HepG2 (cell line): ENCODE measurements at regions not wholly inside any gene's neighbourhood (a gene's known extent, or its start where the extent isn't known, plus 50 kb on each side); places are given as distances from the start of the nearest gene placed in this dataset.

Experiments used
- ATAC-seq: fragments of 200-7000 bp; cut with Tn5 transposase; 3 replicates; pipeline ENCODE4 v1.9.1; 2020; ENCODE audit warnings: mild to moderate bottlenecking, moderate library complexity
- BruUV-seq: library from RNA; stranded (reverse); fragments of 400-500 nt; replicated peaks from 2 replicates; lab custom pipeline; 2021; lab: Mats Ljungman, UMichigan
- CTCF ChIA-PET: fragments of 300-600 bp; formaldehyde crosslinking; extraction: SDS; loops from one replicate; lab custom pipeline; 2021; ENCODE audit warnings: low total read pairs, inconsistent platforms, low intra/inter-chr PET ratio; lab: Yijun Ruan, JAX
- POLR2A ChIA-PET: fragments of 350-600 bp; sonication (Branson Sonifier 250); formaldehyde crosslinking; loops from one replicate; lab custom pipeline; 2020; ENCODE audit warnings: antibody characterized with exemption, inconsistent platforms; lab: Yijun Ruan, JAX
- DNase-seq: peaks from one replicate; pipeline ENCODE4 v3.0.0-alpha.2; 2015; ENCODE audit warnings: low spot score
- FAIRE-seq: peaks from 3 replicates; lab custom pipeline; 2011; peaks lifted over from hg19 to GRCh38; lab: Jason Lieb, UNC
- H2AFZ ChIP-seq: one replicate; pipeline ENCODE4 v1.6.1; 2011; ENCODE audit warnings: low read length, inconsistent platforms
- H3K27ac ChIP-seq: fragments of 300-600 bp; 3 replicates; pipeline ENCODE4 v1.8.0; 2011; ENCODE audit warnings: mixed run types, mild to moderate bottlenecking, mixed read lengths, low read length, inconsistent platforms; ENCODE audit not compliant: insufficient read depth; ENCODE audit errors: extremely low read length
- H3K27me3 ChIP-seq, 2 experiments: fragments of 200-600 bp in 1 of 2; 2 replicates in 1 of 2; 3 replicates in 1 of 2; pipeline versions ENCODE4 v1.6.0 to v1.8.0; 2011; ENCODE audit warnings: low read length in 2 of 2, mild to moderate bottlenecking in 2 of 2, moderate library complexity in 2 of 2, inconsistent platforms in 1 of 2; ENCODE audit not compliant: insufficient read depth in 2 of 2, control insufficient read depth in 1 of 2
- H3K36me3 ChIP-seq, 2 experiments: fragments of 200-600 bp in 1 of 2; replicated peaks in 1 of 2; 2 replicates in 1 of 2; 3 replicates in 1 of 2; pipeline versions ENCODE4 v1.5.1 to v1.8.0; 2011; ENCODE audit warnings: low read length in 2 of 2, inconsistent platforms in 1 of 2; ENCODE audit not compliant: insufficient read depth in 2 of 2, control insufficient read depth in 1 of 2
- H3K4me1 ChIP-seq: 2 replicates; pipeline ENCODE4 v1.5.1; 2012; ENCODE audit warnings: low read length, inconsistent platforms; ENCODE audit not compliant: insufficient read depth
- H3K4me2 ChIP-seq: 2 replicates; pipeline ENCODE4 v1.6.0; 2011; ENCODE audit warnings: low read depth, low read length, inconsistent platforms
- H3K4me3 ChIP-seq, 3 experiments: fragments of 200-600 bp in 1 of 3; sonication (generic), shearing (Covaris generic) in 1 of 3; replicated peaks in 1 of 3; 2 replicates each; pipeline ENCODE4 v1.5.1; 2011 to 2016; ENCODE audit warnings: low read length in 3 of 3, inconsistent platforms in 2 of 3, low read depth in 2 of 3, mild to moderate bottlenecking in 2 of 3, control low read depth in 1 of 3, mixed read lengths in 1 of 3; ENCODE audit not compliant: insufficient read depth in 1 of 3
- H3K79me2 ChIP-seq: one replicate; pipeline ENCODE4 v1.6.1; 2011; ENCODE audit warnings: low read length, inconsistent platforms; ENCODE audit not compliant: insufficient read depth
- H3K9ac ChIP-seq: 2 replicates; pipeline ENCODE4 v1.6.0; 2011; ENCODE audit warnings: mild to moderate bottlenecking, low read depth, low read length, inconsistent platforms; ENCODE audit not compliant: insufficient read depth
- H3K9me3 ChIP-seq: 2 replicates; pipeline ENCODE4 v1.5.1; 2012; ENCODE audit warnings: mild to moderate bottlenecking, low read length
- H4K20me1 ChIP-seq: 2 replicates; pipeline ENCODE4 v1.6.0; 2011; ENCODE audit warnings: inconsistent platforms, mild to moderate bottlenecking, low read length, moderate library complexity; ENCODE audit not compliant: insufficient read depth
- CCDC6 ChIP-seq: sonication (generic); formaldehyde crosslinking; IDR thresholded peaks from 2 replicates; pipeline ENCODE4 v1.8.1; 2022; ENCODE audit warnings: mild to moderate bottlenecking, missing genetic modification reagents, moderate library complexity
- CREB1 ChIP-seq, 2 experiments: fragments of 450-650 bp in 1 of 2; IDR thresholded peaks; 2 replicates each; pipeline ENCODE4 v1.6.1; 2016 to 2017; ENCODE audit warnings: control low read depth in 1 of 2, mild to moderate bottlenecking in 1 of 2, missing compliant biosample characterization in 1 of 2, missing genetic modification characterization in 1 of 2
- GFI1 ChIP-seq: sonication (generic); formaldehyde crosslinking; IDR thresholded peaks from 2 replicates; pipeline ENCODE4 v1.5.0; 2020; ENCODE audit warnings: missing genetic modification reagents, mild to moderate bottlenecking, borderline replicate concordance
- HDAC1 ChIP-seq: sonication (generic); formaldehyde crosslinking; IDR thresholded peaks from 2 replicates; pipeline ENCODE4 v1.5.1; 2020; ENCODE audit warnings: mild to moderate bottlenecking, missing genetic modification reagents
- RFX1 ChIP-seq: fragments of 450-650 bp; IDR thresholded peaks from 2 replicates; pipeline ENCODE4 v1.6.1; 2017
- RFX3 ChIP-seq: IDR thresholded peaks from 2 replicates; pipeline ENCODE4 v1.6.1; 2016; ENCODE audit warnings: missing biosample characterization, missing genetic modification reagents
- SMARCC2 ChIP-seq: fragments of 450-650 bp; IDR thresholded peaks from 2 replicates; pipeline ENCODE4 v1.6.1; 2017; ENCODE audit warnings: antibody characterized with exemption, mild to moderate bottlenecking
- SP1 ChIP-seq, 2 experiments: fragments of 450-650 bp in 1 of 2; sonication (generic) in 1 of 2; formaldehyde crosslinking in 1 of 2; IDR thresholded peaks; 2 replicates each; pipeline versions ENCODE4 v1.4.0 to v1.6.1; 2016 to 2020; ENCODE audit warnings: missing genetic modification reagents in 1 of 2
- SYNCRIP ChIP-seq: fragments of 200-400 bp; formaldehyde crosslinking; IDR thresholded peaks from 2 replicates; pipeline ENCODE4 v1.6.1; 2018; ENCODE audit warnings: mild to moderate bottlenecking, low read depth, low read length; ENCODE audit not compliant: insufficient read depth
- ZBTB25 ChIP-seq: IDR thresholded peaks from 2 replicates; pipeline ENCODE4 v1.6.1; 2018; ENCODE audit warnings: missing genetic modification reagents
- ZNF282 ChIP-seq: fragments of 450-650 bp; IDR thresholded peaks from 2 replicates; pipeline ENCODE4 v1.6.1; 2018; ENCODE audit not compliant: partially characterized antibody
- WGBS: methylation state at CpG from one replicate; pipeline ENCODE4 v1.1.6; 2017; ENCODE audit warnings: low lambda C conversion rate; 5-methylcytosine and 5-hydroxymethylcytosine counted together
- in situ Hi-C: cut with HindIII; loops from 2 replicates; pipeline ENCODE4 v1.10.0; 2017; ENCODE audit warnings: low pct_unique_long_range_greater_than_20kb; ENCODE audit not compliant: extremely low pct_ligation_motif_present
- intact Hi-C: fragments of 100-400 bp; cut with micrococcal nuclease; formaldehyde crosslinking; loops from one replicate; pipeline ENCODE4 v1.10.0; 2022; ENCODE audit not compliant: unreplicated experiment
- TF ChIP-seq, protein P1 (sequence below): sonication (generic); formaldehyde crosslinking; IDR thresholded peaks from 2 replicates; pipeline ENCODE4 v1.4.0; 2020; ENCODE audit warnings: missing genetic modification reagents

GRCh38 chr5:74319076-74319475, 321.5 kb downstream of the ENC1 start:
- no peaks in the 10 kb centered on the region for H3K36me3 ChIP-seq
- no peak overlapping the region for H3K4me3 ChIP-seq
- intact Hi-C loops: loop anchor here (1.0 kb wide), 1 partner anchor 23 kb away; no protein-coding TSS in a partner anchor
- TF ChIP-seq, protein P1, sequence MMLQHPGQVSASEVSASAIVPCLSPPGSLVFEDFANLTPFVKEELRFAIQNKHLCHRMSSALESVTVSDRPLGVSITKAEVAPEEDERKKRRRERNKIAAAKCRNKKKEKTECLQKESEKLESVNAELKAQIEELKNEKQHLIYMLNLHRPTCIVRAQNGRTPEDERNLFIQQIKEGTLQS (CRISPR knock-in tag): no peak
- TF ChIP-seq CREB1 (IDR thresholded peaks at IDR 0.05) (peak; percentile 92), CREB1 (CRISPR knock-in tag; IDR thresholded peaks at IDR 0.05) (no peak), SP1 (IDR thresholded peaks at IDR 0.05) (no peak), SP1 (CRISPR knock-in tag; IDR thresholded peaks at IDR 0.05) (no peak), SYNCRIP (no peak), SMARCC2 (no peak), ZNF282 (no peak), HDAC1 (no peak), GFI1 (CRISPR knock-in tag) (no peak)
- no peak for DNase-seq
- no peak for FAIRE-seq
- no peaks in the 10 kb centered on the region for H4K20me1 ChIP-seq
- H2AFZ ChIP-seq: no peak overlapping the region
- no peak overlapping the region for H3K27ac ChIP-seq
- H3K4me2 ChIP-seq: no peak overlapping the region
- no peak overlapping the region for H3K9ac ChIP-seq
- H3K4me1 ChIP-seq: no peaks in the 10 kb centered on the region
- 29% methylated on average over 3 of the region's 3 CpGs for WGBS
- H3K27me3 ChIP-seq: peaks cover 2 to 14% of the 10 kb centered on the region in 2 experiments; a peak in 4 of 5 replicates
- in situ Hi-C loops: no loop called here
- H3K9me3 ChIP-seq: no peaks in the 10 kb centered on the region
- H3K79me2 ChIP-seq: no peaks in the 10 kb centered on the region
- CTCF ChIA-PET: no interaction called here
- no peak for ATAC-seq
- BruUV-seq: no TSS peak
- POLR2A ChIA-PET: no interaction called here

DNA sequence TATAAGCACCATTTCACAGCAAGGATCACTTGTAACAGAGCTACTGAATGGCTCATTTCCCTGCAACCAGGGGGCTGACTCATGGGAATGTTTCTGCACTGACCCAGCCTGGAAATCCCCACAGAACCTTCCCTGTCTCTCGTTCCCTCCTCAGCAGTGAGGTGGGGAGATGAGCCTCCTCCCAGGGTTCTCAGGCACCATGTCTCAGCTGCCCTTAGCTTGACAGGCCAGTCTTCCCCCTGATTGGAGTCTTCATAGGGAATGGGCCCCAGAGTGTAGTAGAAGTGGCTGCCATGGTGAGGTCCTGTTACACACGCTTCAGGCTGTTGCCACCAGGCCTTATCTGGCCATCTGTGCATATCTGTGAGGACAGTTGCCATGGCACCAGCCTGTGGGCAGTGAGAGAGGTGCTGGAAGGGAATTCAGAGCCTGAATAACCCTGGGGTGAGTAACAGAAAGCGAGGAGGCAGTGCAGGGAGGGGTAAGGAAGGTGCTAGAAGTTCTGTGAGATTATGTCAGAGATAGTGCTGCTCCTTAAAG, 324.4 kb downstream of the ENC1 start:
- no peaks in the 10 kb centered on the region for H3K9me3 ChIP-seq
- in situ Hi-C loops (no loop called here), intact Hi-C loops (no loop called here)
- no peak overlapping the region for H2AFZ ChIP-seq
- no TSS peak for BruUV-seq
- H3K27ac ChIP-seq: no peak overlapping the region
- no peak overlapping the region for H3K4me3 ChIP-seq
- ATAC-seq: peak; percentile 65
- CTCF ChIA-PET: no interaction called here
- H4K20me1 ChIP-seq: no peaks in the 10 kb centered on the region
- WGBS: 0% methylated on average over 3 of the region's 3 CpGs
- TF ChIP-seq CCDC6 (no peak), ZBTB25 (CRISPR knock-in tag) (no peak), RFX1 (peak; percentile 55; the same call in 1 of the 2 replicates), RFX3 (CRISPR knock-in tag) (peak; percentile 35; the same call in 1 of the 2 replicates)
- TF ChIP-seq, all 625 proteins: peak for 2
- FAIRE-seq (no peak), DNase-seq (peak; percentile 15)
- Histone ChIP-seq H3K4me2 (no peak overlapping the region), H3K79me2 (no peaks in the 10 kb centered on the region), H3K9ac (no peak overlapping the region), H3K4me1 (no peaks in the 10 kb centered on the region), H3K36me3 (no peaks in the 10 kb centered on the region), H3K27me3 (peaks cover 0 to 6% of the 10 kb centered on the region in 2 experiments; a peak in 1 of 5 replicates)
- POLR2A ChIA-PET: no interaction called here
